Fibroblast of mammary gland (primary cell): ENCODE measurements at regions not wholly inside any gene's neighbourhood (a gene's known extent, or its start where the extent isn't known, plus 50 kb on each side); places are given as distances from the start of the nearest gene placed in this dataset.

Experiments
- DNase-seq: peaks from one replicate; pipeline ENCODE4 v3.0.0-alpha.2; 2010; ENCODE audit warnings: low read depth
- H3K4me3 ChIP-seq: 2 replicates; pipeline ENCODE4 v1.5.1; 2011; ENCODE audit warnings: low read depth, mild to moderate bottlenecking, low read length, moderate library complexity; ENCODE audit not compliant: control insufficient read depth
- CTCF ChIP-seq: conservative IDR thresholded peaks from 2 replicates; pipeline ENCODE4 v1.5.1; 2011; ENCODE audit warnings: low read depth, low read length, inconsistent platforms; ENCODE audit not compliant: control insufficient read depth, insufficient read depth

- no peak for DNase-seq
- TF ChIP-seq CTCF, result no peak
- H3K4me3 ChIP-seq, result no peak overlapping the region
Measured at GRCh38 chr6:8238773-8239683, 136.7 kb upstream of the EEF1E1 start.

- DNase-seq, result no peak
- no peak for TF ChIP-seq CTCF
- H3K4me3 ChIP-seq, result no peak overlapping the region
Measured at GRCh38 chr6:8237668-8238067, 135.3 kb upstream of the EEF1E1 start.

- H3K4me3 ChIP-seq, result no peak overlapping the region
- TF ChIP-seq CTCF, result no peak
- DNase-seq, result no peak
Measured at GRCh38 chr6:8236956-8237355, 134.6 kb upstream of the EEF1E1 start.

- TF ChIP-seq CTCF, result no peak
- DNase-seq, result no peak
- no peak overlapping the region for H3K4me3 ChIP-seq
Measured at GRCh38 chr6:8234321-8234720, 132.0 kb upstream of the EEF1E1 start.

- DNase-seq, result no peak
- no peak overlapping the region for H3K4me3 ChIP-seq
- TF ChIP-seq CTCF, result no peak
Measured at GRCh38 chr6:8231956-8232355, 129.6 kb upstream of the EEF1E1 start.

- no peak overlapping the region for H3K4me3 ChIP-seq
- TF ChIP-seq CTCF, result no peak
- no peak for DNase-seq
Measured at GRCh38 chr6:8229915-8230756, 127.8 kb upstream of the EEF1E1 start.
